ENCODE measurements at regions not wholly inside any gene's neighbourhood (a gene's known extent, or its start where the extent isn't known, plus 50 kb on each side); places are given as distances from the start of the nearest gene placed in this dataset.
"Not testable (repeated sequence)": the region's sequence is repeated elsewhere in the genome, so short reads cannot be mapped to it uniquely, and the experiment has no call there.

DNA sequence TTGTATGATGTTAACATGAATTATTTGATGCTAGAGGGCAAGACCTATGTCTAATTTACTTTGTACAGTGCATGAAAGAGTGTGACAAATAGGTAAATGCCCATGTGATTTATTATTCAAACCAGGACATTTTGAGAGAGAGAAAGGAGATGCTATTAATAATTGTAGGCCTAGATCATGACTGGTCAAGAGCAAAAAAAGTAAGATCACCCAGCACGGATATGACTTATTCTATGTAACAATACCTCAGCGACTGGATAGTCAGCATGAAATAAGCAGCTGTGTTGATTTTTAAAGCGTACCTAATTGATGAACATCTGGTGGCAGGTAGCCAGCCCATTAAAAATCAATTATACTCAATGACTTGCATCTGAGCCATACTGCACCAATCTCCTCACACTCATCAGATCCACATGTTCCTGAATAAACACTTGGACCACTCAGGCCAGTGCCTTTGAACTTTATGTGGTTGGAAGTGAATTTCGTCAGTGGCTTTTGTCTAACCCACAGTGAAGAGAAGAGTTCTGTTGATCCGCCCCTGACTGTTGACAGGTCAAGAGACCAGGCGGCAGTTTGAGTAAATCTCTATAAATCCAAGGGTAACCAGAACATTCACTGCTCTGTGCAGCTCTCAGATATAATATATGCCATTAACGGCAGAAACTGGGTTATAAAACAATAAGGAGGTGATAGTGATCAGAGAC lies 435.3 kb downstream of the MDFIC start:
- no peak for DNase-seq (ENCODE audit: low read depth, low spot score)

DNA sequence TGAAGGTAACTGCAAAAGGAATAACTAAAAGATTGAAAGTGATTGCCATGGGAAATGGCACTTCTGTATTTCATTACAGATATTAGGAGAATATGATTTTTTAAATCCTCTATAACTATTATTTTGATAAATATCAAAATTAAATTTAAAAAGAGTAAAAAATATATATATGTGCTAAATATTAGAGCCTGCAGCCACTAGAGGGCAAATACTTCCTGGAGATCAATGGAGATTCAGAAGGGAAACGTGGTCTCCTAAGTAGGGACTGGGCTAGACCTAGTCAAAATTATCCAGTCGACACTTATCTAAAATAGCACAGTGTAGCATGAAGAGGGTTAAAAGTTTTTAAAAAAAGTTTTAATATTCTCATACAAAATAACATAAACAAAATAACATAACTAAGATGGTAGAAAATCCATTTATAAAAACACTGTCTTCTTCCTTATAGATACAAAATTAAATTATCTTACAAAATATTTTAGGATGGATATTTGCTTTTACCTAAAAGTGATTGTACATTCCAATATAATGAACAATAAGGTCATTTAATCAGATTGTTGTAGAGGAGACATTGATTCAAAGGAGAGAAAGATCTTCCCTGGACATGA lies 434.3 kb downstream of the MDFIC start:
- DNase-seq (ENCODE audit: low read depth, low spot score): no peak

DNA sequence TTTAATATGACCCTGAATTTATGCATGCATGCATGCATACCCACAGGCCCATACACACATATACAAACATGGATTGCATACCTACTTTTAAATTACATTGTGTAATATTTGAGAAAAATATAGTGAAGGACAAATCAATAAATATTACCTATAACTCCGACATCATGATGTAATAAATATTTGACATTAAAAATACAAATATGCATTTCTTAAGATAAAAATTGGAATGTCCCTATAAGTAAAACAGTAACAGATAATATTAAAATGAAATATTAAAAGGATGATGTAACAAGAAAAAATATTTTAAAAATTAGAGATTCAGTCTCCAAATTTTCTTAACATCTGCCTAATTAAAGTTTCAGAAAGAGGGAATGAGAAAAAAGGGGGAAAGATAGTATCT lies 433.0 kb downstream of the MDFIC start:
- no peak for DNase-seq (ENCODE audit: low read depth, low spot score)

- DNase-seq (ENCODE audit: low read depth, low spot score): no peak
Observed at GRCh38 chr7:115352375-115352774, 430.5 kb downstream of the MDFIC start.

DNA sequence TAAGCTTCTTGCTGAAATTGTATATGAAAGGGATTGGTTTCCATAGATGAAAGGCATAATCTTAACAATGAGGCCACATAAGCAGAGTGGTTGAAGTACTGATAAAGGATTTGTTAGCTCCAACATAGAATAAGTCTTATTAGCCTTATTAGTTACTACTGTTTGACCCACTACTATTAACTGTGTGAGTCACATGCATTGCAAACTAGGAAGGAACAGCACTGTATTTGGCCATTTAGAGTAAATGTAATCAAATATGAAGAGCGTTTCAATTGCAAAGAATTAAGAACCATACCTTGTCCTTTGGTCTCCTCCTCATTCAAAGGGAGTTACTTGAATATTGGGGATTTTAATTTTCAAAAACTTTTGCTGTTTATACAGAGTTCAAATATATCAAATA lies 428.9 kb downstream of the MDFIC start:
- DNase-seq (ENCODE audit: low read depth, low spot score): no peak

GRCh38 chr7:115349635-115350034 lies 427.7 kb downstream of the MDFIC start:
- DNase-seq (ENCODE audit: low read depth, low spot score): no peak

GRCh38 chr7:115346685-115347084 lies 424.8 kb downstream of the MDFIC start:
- no peak for DNase-seq (ENCODE audit: low read depth, low spot score)

DNA sequence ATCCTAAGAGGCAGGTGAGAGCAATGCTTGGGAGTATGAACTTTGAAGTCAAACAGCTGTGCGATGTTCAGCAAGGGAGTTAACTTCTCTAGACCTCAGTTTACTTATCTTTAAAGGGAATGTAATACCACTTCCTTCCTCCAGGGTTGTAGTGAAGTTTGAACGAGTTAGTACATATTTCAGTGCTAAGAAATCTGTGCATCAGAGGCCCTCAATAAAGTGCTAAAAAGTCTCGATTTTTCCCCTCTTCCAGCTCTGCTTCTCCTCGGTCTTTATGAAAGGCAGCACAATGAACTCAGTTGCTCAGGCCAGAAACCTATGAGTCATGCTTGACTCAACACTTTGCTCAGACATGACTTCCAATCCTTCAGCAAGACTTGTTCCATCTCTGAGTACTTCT lies 418.9 kb downstream of the MDFIC start:
- DNase-seq (ENCODE audit: low read depth, low spot score): no peak

DNA sequence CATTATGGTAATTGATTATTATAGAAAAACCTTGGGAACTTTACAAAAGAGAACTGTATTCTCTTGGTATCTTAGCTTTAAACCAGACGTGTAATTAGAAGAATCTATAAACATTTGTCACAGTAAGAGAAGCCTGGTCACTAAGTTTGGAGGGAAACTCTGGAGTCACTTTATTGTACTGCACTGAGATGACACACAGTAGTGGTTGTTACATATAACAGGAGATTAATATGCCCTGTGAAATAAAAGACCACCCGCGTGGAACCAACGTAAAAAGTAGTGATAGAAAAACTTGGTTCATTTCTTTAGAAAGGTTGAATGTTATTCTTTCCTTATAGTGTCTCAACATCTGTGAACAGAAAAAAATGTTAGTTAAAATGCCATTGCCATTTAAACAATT lies 416.1 kb downstream of the MDFIC start:
- DNase-seq (ENCODE audit: low read depth, low spot score): no peak

GRCh38 chr7:115332691-115333090 lies 410.8 kb downstream of the MDFIC start:
- no peak for DNase-seq (ENCODE audit: low read depth, low spot score)

DNA sequence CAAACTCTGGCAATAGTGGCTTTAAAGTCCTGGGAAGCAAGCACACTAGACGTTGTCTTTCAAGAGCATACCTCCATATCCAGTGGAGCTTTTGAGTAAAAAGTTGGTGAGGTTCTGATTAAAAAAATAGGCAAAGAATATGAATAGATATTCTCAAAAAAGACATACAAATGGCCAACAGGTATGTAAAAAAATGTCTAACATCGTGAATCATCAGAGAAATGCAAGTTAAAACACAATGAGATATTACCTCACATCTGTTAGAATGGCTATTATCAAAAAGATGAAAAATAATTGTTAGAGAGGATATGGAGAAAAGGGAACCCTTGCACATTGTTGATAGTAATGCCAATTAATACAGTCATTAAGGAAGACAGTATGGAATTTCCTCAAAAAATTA lies 407.1 kb downstream of the MDFIC start:
- DNase-seq (ENCODE audit: low read depth, low spot score): no peak

GRCh38 chr7:115328018-115328417 lies 406.1 kb downstream of the MDFIC start:
- no peak for DNase-seq (ENCODE audit: low read depth, low spot score)

DNA sequence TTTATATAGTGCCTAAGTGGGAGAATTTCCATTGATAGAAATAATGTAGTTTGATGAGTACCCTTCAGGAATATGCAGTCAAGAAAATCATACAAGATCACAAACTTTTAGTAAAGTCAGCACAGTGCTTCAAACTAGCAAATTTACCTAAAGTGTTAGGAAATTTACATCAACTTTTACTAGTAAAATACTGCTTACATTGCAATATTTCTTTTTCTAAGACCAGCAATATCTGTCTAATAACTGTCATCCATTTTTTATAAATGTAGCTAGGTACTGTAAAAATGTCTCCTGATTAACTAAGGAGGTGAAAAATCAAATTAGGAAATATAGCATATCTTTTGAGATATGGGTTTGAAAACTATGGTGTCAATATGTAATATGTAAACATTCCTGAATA lies 405.4 kb downstream of the MDFIC start:
- no peak for DNase-seq (ENCODE audit: low read depth, low spot score)

DNA sequence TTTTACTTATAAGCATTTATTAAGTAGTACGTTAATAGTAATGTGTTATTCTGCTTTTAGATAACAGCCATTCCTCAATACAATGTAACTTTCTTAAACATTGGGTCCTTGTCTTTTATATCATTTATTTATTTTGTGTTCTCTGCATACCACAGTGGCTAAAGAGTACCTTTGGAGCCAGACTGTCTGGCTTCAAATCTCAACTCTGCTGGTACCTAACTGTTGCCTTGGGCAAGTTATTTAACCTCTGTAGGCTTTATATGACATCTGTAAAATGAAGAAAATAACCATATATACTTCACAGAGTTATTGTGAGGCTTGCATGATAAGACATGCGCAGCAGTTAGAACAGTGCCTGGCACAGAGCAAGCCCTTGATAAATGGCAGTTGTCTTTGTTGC lies 397.6 kb downstream of the MDFIC start:
- DNase-seq (ENCODE audit: low read depth, low spot score): no peak

- not testable (repeated sequence) for DNase-seq (ENCODE audit: low read depth, low spot score)
Observed at GRCh38 chr7:115310316-115310715, 388.4 kb downstream of the MDFIC start.

GRCh38 chr7:115306586-115306985 lies 384.7 kb downstream of the MDFIC start:
- DNase-seq (ENCODE audit: low read depth, low spot score): no peak

- DNase-seq (ENCODE audit: low read depth, low spot score): no peak
Observed at GRCh38 chr7:115300231-115300870, 378.5 kb downstream of the MDFIC start.

GRCh38 chr7:115299397-115300037 lies 377.6 kb downstream of the MDFIC start:
- DNase-seq (ENCODE audit: low read depth, low spot score): no peak

- DNase-seq (ENCODE audit: low read depth, low spot score): no peak
Observed at GRCh38 chr7:115297656-115298055, 375.8 kb downstream of the MDFIC start.

DNA sequence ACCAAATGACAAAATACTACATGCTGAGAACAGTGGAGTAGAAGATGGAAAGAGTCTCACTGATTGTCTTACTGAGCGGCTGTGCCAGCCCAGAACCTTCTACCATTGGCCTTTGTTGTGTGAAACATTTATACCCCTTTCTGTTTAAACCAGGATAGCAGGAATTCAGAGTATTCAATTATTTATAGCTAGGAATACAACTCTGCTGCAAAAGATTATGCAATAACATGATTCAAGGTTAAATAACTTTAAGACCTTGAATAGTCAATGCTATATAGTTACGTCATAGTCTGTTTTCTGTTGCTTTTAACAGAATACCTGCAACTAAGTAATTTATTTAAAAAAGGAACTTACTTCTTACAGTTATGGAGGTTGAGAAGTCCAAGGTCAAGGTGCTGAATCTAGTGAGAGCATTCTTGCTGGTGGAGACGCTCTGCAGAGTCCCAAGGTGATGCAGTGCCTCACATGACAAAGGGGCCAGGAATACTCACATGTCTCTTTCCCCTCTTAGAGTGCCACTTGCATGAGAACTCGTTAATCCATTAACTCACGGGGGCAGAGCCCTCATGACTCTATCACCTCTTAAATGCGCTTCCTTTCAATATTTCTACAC lies 371.8 kb downstream of the MDFIC start:
- DNase-seq (ENCODE audit: low read depth, low spot score): no peak

DNA sequence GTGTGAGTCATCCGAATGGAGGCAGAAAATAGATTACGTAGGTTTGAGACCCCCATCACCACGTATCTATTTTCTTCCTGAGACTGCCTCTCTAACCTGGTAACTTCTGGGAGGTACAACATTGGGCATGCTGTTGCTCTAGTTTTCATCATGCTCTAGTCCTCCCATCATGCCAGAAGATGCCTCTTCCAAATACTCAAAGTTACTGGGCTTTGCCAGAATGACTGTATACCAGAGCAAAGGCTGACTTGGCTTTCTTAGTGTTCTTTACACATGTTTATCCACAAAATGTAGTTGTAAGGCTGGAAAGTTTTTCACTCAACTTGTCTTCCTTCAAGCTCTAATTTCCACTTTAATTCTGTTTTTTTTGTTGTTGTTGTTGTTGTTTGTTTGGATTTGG lies 370.5 kb downstream of the MDFIC start:
- DNase-seq (ENCODE audit: low read depth, low spot score): no peak

- no peak for DNase-seq (ENCODE audit: low read depth, low spot score)
Observed at GRCh38 chr7:115289971-115290370, 368.1 kb downstream of the MDFIC start.

Data from brain pericyte (primary cell).